ENCODE measurements at regions not wholly inside any gene's neighbourhood (a gene's known extent, or its start where the extent isn't known, plus 50 kb on each side); places are given as distances from the start of the nearest gene placed in this dataset.

DNA sequence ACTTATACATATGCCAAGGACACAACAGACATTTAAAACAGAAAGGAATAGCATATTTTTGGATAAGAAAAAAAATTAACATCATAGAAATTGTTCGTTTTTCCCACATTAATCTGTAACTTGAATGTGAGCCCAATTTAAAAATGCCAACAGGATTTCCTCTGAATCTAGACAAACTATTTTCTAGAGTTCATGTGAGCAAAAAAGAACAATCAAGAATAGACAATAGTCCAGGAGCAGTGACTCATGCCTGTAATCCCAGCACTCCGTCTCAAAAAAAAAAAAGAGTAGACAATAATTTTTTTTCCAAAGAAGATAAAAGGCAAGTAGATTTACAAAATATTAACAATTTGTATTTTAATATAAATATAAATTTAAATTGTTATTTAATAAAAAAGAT lies 73.7 kb upstream of the DUSP21 start (continued):
- TF ChIP-seq KDM1A (IDR thresholded peaks at IDR 0.05; ENCODE audit: borderline replicate concordance, low read length) (no peak), RAD21 (IDR thresholded peaks at IDR 0.05 in 1 of 2, conservative IDR thresholded peaks at IDR 0.05 in 1 of 2; ENCODE audit: low read depth in 2 of 2, low read length in 2 of 2) (no peak), RBBP5 (IDR thresholded peaks at IDR 0.05; ENCODE audit: borderline replicate concordance, low read depth, low read length) (no peak), SAP30 (IDR thresholded peaks at IDR 0.05; ENCODE audit: insufficient read depth, insufficient replicate concordance, low read length) (no peak), ASH2L (IDR thresholded peaks at IDR 0.05; ENCODE audit: low read length) (no peak), GABPA (IDR thresholded peaks at IDR 0.05; ENCODE audit: borderline replicate concordance, insufficient read depth, low read length) (no peak), RXRA (IDR thresholded peaks at IDR 0.05; ENCODE audit: insufficient read depth, low read depth, low read length) (no peak), TBP (IDR thresholded peaks at IDR 0.05; ENCODE audit: low read depth, low read length) (no peak), SP1 (IDR thresholded peaks at IDR 0.05; ENCODE audit: low read depth, low read length) (no peak)
- TF ChIP-seq, protein P1, sequence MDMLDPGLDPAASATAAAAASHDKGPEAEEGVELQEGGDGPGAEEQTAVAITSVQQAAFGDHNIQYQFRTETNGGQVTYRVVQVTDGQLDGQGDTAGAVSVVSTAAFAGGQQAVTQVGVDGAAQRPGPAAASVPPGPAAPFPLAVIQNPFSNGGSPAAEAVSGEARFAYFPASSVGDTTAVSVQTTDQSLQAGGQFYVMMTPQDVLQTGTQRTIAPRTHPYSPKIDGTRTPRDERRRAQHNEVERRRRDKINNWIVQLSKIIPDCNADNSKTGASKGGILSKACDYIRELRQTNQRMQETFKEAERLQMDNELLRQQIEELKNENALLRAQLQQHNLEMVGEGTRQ (IDR thresholded peaks at IDR 0.05; ENCODE audit: low read length), result no peak
